Stomach (tissue), 8 donors: ENCODE measurements at regions not wholly inside any gene's neighbourhood (a gene's known extent, or its start where the extent isn't known, plus 50 kb on each side); places are given as distances from the start of the nearest gene placed in this dataset.

Experiments used
- DNase-seq, 2 donors: peaks; one replicate each; pipeline versions ENCODE4 v3.0.0 to v3.0.0-alpha.2; 2013 to 2019
- H3K27ac ChIP-seq, 5 donors: fragments of 200-600 bp in 4 of 5; sonication (generic) in 4 of 5; one replicate each; pipeline ENCODE4 v1.5.1; 2013 to 2019; ENCODE audit warnings: mild to moderate bottlenecking in 1 of 5, moderate library complexity in 1 of 5
- H3K27me3 ChIP-seq, 3 donors: fragments of 200-600 bp; sonication (generic); one replicate each; pipeline ENCODE4 v1.5.1; 2017 to 2019; ENCODE audit warnings: mixed run types in 1 of 3
- H3K36me3 ChIP-seq, 4 donors: fragments of 200-600 bp; sonication (generic); 1 replicate in 3 of 4; 2 replicates in 1 of 4; pipeline ENCODE4 v1.5.1; 2016 to 2019
- H3K4me1 ChIP-seq, 4 donors: fragments of 200-600 bp; sonication (generic); one replicate each; pipeline ENCODE4 v1.5.1; 2016 to 2019
- H3K4me3 ChIP-seq, 4 donors: fragments of 200-600 bp; sonication (generic) in 3 of 4; one replicate each; pipeline ENCODE4 v1.5.1; 2016 to 2019; ENCODE audit warnings: mild to moderate bottlenecking in 1 of 4
- H3K9me3 ChIP-seq, 4 donors: fragments of 200-600 bp; sonication (generic); one replicate each; pipeline ENCODE4 v1.5.1; 2016 to 2019
- CTCF ChIP-seq, 7 experiments: fragments of 450-650 bp in 4 of 7; fragments of 200-600 bp in 3 of 7; sonication (generic) in 3 of 7; IDR thresholded peaks; one replicate each; pipeline ENCODE4 v1.5.1; 2016 to 2019; ENCODE audit warnings: antibody characterized with exemption in 7 of 7, control low read depth in 2 of 7, mild to moderate bottlenecking in 1 of 7
- EP300 ChIP-seq: sonication (generic); formaldehyde crosslinking; IDR thresholded peaks from one replicate; pipeline ENCODE4 v1.6.1; 2017; ENCODE audit warnings: antibody characterized with exemption
- POLR2A ChIP-seq, 4 donors: fragments of 450-650 bp; IDR thresholded peaks; one replicate each; pipeline ENCODE4 v1.6.1; 2016; ENCODE audit warnings: antibody characterized with exemption in 4 of 4, control low read depth in 2 of 4, mild to moderate bottlenecking in 1 of 4, moderate library complexity in 1 of 4
- POLR2AphosphoS5 ChIP-seq, 3 donors: sonication (generic); formaldehyde crosslinking; IDR thresholded peaks; one replicate each; pipeline ENCODE4 v1.6.1; 2016; ENCODE audit warnings: antibody characterized with exemption in 3 of 3
- WGBS, 5 donors: extraction: QIAGEN DNeasy Blood & Tissue Kit in 3 of 5; methylation state at CpG; one replicate each; pipeline versions ENCODE4 v1.1.5 to v1.1.7; 2013 to 2018; 5-methylcytosine and 5-hydroxymethylcytosine counted together
- intact Hi-C: fragments of 100-400 bp; cut with DNase I; formaldehyde crosslinking; loops from one replicate; pipeline ENCODE4 v1.15.1; 2023; ENCODE audit warnings: low total_unique reads
- donor health status: healthy with polysubstance abuse.
- donor health status: Bipolar disorder and iron deficiency.
- donor health status: healthy.

- DNase-seq, result no peak
- Histone ChIP-seq H3K27me3 (peaks cover 0 to 5% (median 0%) of the 10 kb centered on the region in 3 donors), H3K4me1 (no peaks in the 10 kb centered on the region), H3K4me3 (no peak overlapping the region), H3K9me3 (no peaks in the 10 kb centered on the region), H3K36me3 (no peaks in the 10 kb centered on the region), H3K27ac (no peak overlapping the region)
- TF ChIP-seq CTCF (IDR thresholded peaks at IDR 0.05), result no peak
- TF ChIP-seq POLR2A (IDR thresholded peaks at IDR 0.05), result no peak
- no peak for TF ChIP-seq POLR2AphosphoS5 (IDR thresholded peaks at IDR 0.05)
- no peak for TF ChIP-seq EP300
- WGBS, 5 donors, result 62 to 72% (median 66%) methylated on average over 11 of the region's 11 CpGs
- intact Hi-C loops, result no loop called here
Observed at GRCh38 chr7:130845581-130846085, 111.6 kb upstream of the KLF14 start.

GRCh38 chr7:130849604-130850003, 115.6 kb upstream of the KLF14 start:
- DNase-seq, result no peak
- no peak overlapping the region for H3K4me3 ChIP-seq
- WGBS, 5 donors, result 91 to 97% (median 91%) methylated on average over 2 of the region's 2 CpGs
- no peak for TF ChIP-seq EP300
- no peak for TF ChIP-seq POLR2AphosphoS5 (IDR thresholded peaks at IDR 0.05)
- TF ChIP-seq CTCF (IDR thresholded peaks at IDR 0.05), result no peak
- TF ChIP-seq POLR2A (IDR thresholded peaks at IDR 0.05), result no peak
- peaks cover 0 to 5% (median 0%) of the 10 kb centered on the region in 3 donors for H3K27me3 ChIP-seq
- no peaks in the 10 kb centered on the region for H3K9me3 ChIP-seq
- no peaks in the 10 kb centered on the region for H3K4me1 ChIP-seq
- intact Hi-C loops, result no loop called here
- H3K27ac ChIP-seq, result no peak overlapping the region
- peaks cover 0 to 9% (median 4%) of the 10 kb centered on the region in 4 donors for H3K36me3 ChIP-seq

GRCh38 chr7:130850956-130851355, 116.9 kb upstream of the KLF14 start:
- no peak overlapping the region for H3K4me3 ChIP-seq
- DNase-seq, result no peak
- TF ChIP-seq CTCF (IDR thresholded peaks at IDR 0.05), result no peak
- TF ChIP-seq POLR2AphosphoS5 (IDR thresholded peaks at IDR 0.05), result no peak
- TF ChIP-seq POLR2A (IDR thresholded peaks at IDR 0.05), result no peak
- no peak for TF ChIP-seq EP300
- no peaks in the 10 kb centered on the region for H3K4me1 ChIP-seq
- intact Hi-C loops, result no loop called here
- H3K27ac ChIP-seq, result no peak overlapping the region
- peaks cover 0 to under 1% (median 0%) of the 10 kb centered on the region in 4 donors for H3K9me3 ChIP-seq
- H3K36me3 ChIP-seq, result peaks cover 3 to 23% (median 17%) of the 10 kb centered on the region in 4 donors
- 83 to 94% (median 89%) methylated on average over 1 of the region's 1 CpG for WGBS, 5 donors
- no peaks in the 10 kb centered on the region for H3K27me3 ChIP-seq

GRCh38 chr7:130852867-130853266, 118.9 kb upstream of the KLF14 start:
- Histone ChIP-seq H3K4me3 (no peak overlapping the region), H3K27me3 (no peaks in the 10 kb centered on the region), H3K36me3 (peaks cover 9 to 35% (median 32%) of the 10 kb centered on the region in 4 donors), H3K9me3 (peaks cover 0 to 20% (median 14%) of the 10 kb centered on the region in 4 donors), H3K27ac (no peak overlapping the region), H3K4me1 (no peaks in the 10 kb centered on the region)
- DNase-seq, result no peak
- intact Hi-C loops, result no loop called here
- TF ChIP-seq POLR2AphosphoS5 (IDR thresholded peaks at IDR 0.05) (no peak), EP300 (no peak), POLR2A (IDR thresholded peaks at IDR 0.05) (no peak), CTCF (IDR thresholded peaks at IDR 0.05) (no peak)
- WGBS, 5 donors, result 92 to 98% (median 96%) methylated on average over 7 of the region's 7 CpGs
